ENCODE measurements at regions not wholly inside any gene's neighbourhood (a gene's known extent, or its start where the extent isn't known, plus 50 kb on each side); places are given as distances from the start of the nearest gene placed in this dataset.

- no peak for DNase-seq (ENCODE audit: low read depth in 4 of 4, low spot score in 2 of 4)
These were observed 287.7 kb downstream of the ACTL7B start for GRCh38 chr9:108568093-108568492.

- DNase-seq (ENCODE audit: low read depth in 4 of 4, low spot score in 2 of 4): no peak
These were observed 288.2 kb downstream of the ACTL7B start for GRCh38 chr9:108567571-108567970.

DNA sequence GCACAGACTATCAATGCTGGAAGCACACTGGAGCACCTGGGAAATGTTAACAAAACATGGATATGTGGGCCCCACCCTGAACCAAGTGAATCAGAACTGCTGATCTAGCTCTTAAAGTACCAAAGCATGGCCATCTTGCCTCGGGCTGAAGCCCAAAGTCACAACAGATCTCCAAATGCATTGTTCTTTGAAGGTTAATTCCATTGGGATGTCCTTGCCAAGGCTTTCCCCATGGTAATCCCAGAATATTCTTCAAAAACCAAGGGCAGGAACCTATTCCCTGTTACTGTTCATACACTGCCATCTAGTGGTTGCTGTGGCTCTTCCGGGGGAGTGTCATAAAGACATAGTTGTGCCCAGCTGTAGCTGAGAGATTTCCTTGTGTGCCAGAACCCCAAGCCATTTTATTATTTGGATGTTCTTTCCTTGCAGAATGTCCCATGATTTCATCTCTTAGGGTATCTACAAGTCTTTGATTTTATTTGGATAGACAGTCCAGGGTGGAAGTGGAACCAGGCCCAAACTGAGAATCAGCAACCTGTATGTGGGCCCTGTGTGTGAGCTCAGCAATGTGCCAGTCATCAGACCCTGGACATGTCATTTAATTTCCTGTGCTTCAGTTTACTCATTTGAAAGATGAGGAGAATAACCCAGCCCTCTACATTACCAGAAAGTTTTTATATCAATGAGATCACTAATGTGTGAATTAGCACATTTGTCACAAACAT lies 290.0 kb downstream of the ACTL7B start:
- peak in 3 of 4 donors; percentile 59 to 84 (median 68) for DNase-seq (ENCODE audit: low read depth in 4 of 4, low spot score in 2 of 4)

GRCh38 chr9:108562176-108562575 lies 293.6 kb downstream of the ACTL7B start:
- DNase-seq (ENCODE audit: low read depth in 4 of 4, low spot score in 2 of 4): no peak

GRCh38 chr9:108559432-108559831 lies 296.4 kb downstream of the ACTL7B start:
- no peak for DNase-seq (ENCODE audit: low read depth in 4 of 4, low spot score in 2 of 4)

- no peak for DNase-seq (ENCODE audit: low read depth in 4 of 4, low spot score in 2 of 4)
These were observed 301.0 kb downstream of the ACTL7B start for GRCh38 chr9:108554831-108555230.

- no peak for DNase-seq (ENCODE audit: low read depth in 4 of 4, low spot score in 2 of 4)
These were observed 302.6 kb downstream of the ACTL7B start for GRCh38 chr9:108553111-108553635.

DNA sequence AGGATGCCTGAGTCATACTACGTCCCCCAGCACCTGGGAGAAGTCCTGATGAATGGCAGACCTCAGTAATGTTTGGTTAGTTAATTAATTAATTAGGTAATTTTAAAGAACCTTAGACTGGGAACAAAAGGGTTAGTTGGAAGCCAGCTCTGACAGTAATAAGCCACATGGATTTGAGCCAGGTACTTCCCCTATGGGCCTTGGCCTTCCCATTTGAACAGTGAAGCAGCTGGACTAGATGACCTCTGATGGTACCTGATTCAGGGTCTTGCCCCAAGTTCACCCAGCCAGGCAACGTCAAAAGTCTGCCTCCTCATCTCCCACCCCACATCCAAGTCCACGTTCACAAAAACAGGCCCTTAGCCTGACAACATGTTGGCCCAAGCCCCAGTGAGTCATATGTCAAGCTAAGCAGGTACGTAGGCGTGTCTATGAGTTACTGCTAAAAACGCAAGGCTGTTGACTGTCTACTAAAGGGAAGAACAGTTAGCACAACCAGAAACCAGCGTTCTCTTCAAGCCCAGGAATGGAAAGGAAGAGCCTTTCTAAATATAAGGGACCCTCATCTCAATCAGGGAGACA lies 303.2 kb downstream of the ACTL7B start:
- no peak for DNase-seq (ENCODE audit: low read depth in 4 of 4, low spot score in 2 of 4)

GRCh38 chr9:108551030-108551841 lies 304.6 kb downstream of the ACTL7B start:
- DNase-seq (ENCODE audit: low read depth in 4 of 4, low spot score in 2 of 4): no peak

- DNase-seq (ENCODE audit: low read depth in 4 of 4, low spot score in 2 of 4): no peak
These were observed 305.7 kb downstream of the ACTL7B start for GRCh38 chr9:108550106-108550505.

DNA sequence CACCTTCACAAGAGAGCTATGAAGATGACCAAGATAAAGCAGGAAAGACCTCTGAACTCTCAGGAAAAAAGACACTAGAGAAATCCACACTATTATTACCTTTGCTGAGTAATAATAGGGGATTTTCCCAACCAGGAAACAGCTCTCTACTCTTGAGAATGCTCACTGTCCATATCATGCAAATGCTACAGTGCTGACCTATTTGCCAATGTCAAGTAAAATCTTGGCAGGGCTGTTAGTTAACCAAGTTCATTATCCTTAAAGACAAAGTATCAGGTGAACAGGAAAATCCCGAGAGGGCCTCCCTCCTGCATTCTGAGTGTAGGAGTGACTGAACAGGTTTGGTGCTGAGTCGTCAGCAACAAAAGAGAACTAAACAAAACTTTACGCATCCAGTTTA lies 306.6 kb downstream of the ACTL7B start:
- no peak for DNase-seq (ENCODE audit: low read depth in 4 of 4, low spot score in 2 of 4)

GRCh38 chr9:108547411-108548135 lies 308.2 kb downstream of the ACTL7B start:
- DNase-seq (ENCODE audit: low read depth in 4 of 4, low spot score in 2 of 4): no peak

- no peak for DNase-seq (ENCODE audit: low read depth in 4 of 4, low spot score in 2 of 4)
These were observed 309.6 kb downstream of the ACTL7B start for GRCh38 chr9:108546215-108546614.

DNA sequence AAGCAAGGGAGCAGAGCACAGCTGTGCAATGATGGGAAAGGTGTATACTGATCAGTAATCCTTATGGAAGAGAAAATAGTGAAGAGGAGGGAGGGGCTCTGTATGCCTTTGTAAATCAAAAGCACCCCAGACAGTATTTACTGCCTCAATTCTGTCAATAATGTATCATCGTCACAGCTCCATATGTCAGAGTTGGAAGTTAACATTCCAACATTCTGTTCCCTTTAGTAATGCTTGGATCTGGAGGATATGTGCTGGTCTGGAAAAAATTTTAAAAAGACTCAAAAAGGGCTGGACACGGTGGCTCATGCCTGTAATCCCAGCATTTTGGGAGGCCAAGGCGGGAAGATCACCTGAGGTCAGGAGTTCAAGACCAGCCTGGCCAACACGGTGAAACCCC lies 310.4 kb downstream of the ACTL7B start:
- DNase-seq (ENCODE audit: low read depth in 4 of 4, low spot score in 2 of 4): no peak

- no peak for DNase-seq (ENCODE audit: low read depth in 4 of 4, low spot score in 2 of 4)
These were observed 310.9 kb downstream of the ACTL7B start for GRCh38 chr9:108544866-108545265.

- no peak for DNase-seq (ENCODE audit: low read depth in 4 of 4, low spot score in 2 of 4)
These were observed 312.5 kb downstream of the ACTL7B start for GRCh38 chr9:108543251-108543778.

GRCh38 chr9:108537756-108538155 lies 318.0 kb downstream of the ACTL7B start:
- DNase-seq (ENCODE audit: low read depth in 4 of 4, low spot score in 2 of 4): no peak

DNA sequence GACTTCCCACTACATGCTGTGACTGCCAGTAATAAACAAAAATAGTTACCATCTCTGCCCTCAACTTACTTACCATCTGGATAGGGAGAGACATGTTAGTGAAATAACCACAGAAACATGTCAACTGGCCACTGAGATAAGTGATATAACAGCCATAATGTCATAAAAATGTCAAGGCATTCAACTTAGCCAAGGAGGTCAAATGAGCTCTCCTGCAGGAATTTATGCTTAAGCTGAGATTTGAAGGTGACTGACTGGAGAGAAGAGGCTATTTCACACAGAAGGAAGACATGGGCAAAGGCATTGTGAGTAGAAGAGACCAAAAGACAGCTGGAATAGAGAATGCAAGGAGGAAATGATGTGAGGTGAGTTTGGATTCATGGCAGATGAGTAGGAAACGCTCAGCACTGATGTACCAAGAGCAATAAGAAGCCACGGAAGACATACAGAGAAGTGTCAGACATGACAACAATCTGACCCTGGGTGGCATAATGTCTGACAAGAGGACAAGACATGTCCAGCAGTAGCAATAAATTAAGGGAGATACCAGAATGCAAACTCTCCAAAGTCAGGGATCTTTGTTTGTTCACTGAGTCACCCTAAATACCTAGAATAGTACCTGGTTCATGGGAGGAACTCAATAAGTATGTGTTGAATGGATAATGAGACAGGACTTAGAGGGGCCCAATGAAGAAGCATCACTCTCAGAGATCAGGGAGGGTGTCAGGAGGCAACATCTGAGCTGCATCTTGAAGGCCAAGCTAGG lies 318.8 kb downstream of the ACTL7B start:
- no peak for DNase-seq (ENCODE audit: low read depth in 4 of 4, low spot score in 2 of 4)

DNA sequence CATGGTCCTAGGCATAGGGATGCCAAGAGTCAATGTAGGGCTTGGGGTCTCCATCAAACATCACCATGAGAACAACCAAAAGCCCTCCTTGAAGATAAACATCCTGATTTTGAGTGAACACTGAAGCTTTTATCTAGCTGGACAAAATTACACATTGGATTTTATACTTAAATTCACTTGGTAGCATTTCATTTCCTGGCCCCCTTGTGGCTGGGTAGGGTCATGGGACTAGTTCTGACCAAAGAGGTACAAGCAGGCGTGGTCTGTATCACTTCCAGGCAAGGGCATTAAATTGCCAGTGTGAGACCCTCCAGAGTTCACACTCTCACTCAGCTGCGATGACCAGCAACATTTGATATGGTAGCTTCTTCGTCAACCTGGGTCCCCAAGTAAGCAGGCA lies 320.3 kb downstream of the ACTL7B start:
- no peak for DNase-seq (ENCODE audit: low read depth in 4 of 4, low spot score in 2 of 4)

DNA sequence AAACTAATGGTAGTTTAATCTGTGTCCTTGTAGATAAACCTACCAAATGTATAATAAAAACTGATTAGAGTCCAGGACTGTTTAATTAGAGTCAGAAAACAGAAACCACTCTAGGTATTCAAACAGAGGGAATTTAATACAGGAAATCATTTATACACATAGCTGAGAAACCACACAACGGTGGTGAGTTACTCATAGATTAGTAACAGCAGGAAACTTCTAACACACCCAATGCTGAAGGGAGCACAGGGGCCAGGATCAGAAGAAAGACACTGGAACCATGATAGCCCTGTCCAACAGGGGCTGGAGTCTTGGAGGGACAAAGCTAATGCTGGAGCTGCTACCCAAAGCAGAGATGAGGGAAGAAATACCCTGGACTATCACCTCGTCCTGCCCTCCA lies 321.0 kb downstream of the ACTL7B start:
- DNase-seq (ENCODE audit: low read depth in 4 of 4, low spot score in 2 of 4): no peak

All from left renal cortex interstitium (tissue), 4 donors.